Right lobe of liver (tissue), 4 donors: ENCODE measurements at regions not wholly inside any gene's neighbourhood (a gene's known extent, or its start where the extent isn't known, plus 50 kb on each side); places are given as distances from the start of the nearest gene placed in this dataset.

Experiments
- CTCF ChIP-seq, 4 donors: fragments of 200-600 bp in 3 of 4; fragments of 450-650 bp in 1 of 4; IDR thresholded peaks; one replicate each; pipeline versions ENCODE4 v1.5.1 to v1.8.0; 2016 to 2022; ENCODE audit warnings: antibody characterized with exemption in 4 of 4, mild to moderate bottlenecking in 2 of 4
- POLR2A ChIP-seq: fragments of 450-650 bp; IDR thresholded peaks from one replicate; pipeline ENCODE4 v1.6.1; 2017; ENCODE audit warnings: antibody characterized with exemption, mild to moderate bottlenecking
- donor health status: DM: no; HTN: no; CAD: no.
- donor health status: DM: no; HTN: no; CAD: no.
- donor health status: DM: no; HTN: yes; CAD: no.

- TF ChIP-seq CTCF (IDR thresholded peaks at IDR 0.05) (no peak), POLR2A (no peak)
Observed at GRCh38 chr13:33541962-33542308, 256.4 kb upstream of the STARD13 start.
